ENCODE measurements at regions not wholly inside any gene's neighbourhood (a gene's known extent, or its start where the extent isn't known, plus 50 kb on each side); places are given as distances from the start of the nearest gene placed in this dataset.

GRCh38 chr13:44301639-44302015 is 72.0 kb upstream of the SERP2 start:
- H3K27ac ChIP-seq = no peak overlapping the region
- TF ChIP-seq ZFX (IDR thresholded peaks at IDR 0.05; ENCODE audit: borderline replicate concordance) (no peak), CTCF (IDR thresholded peaks at IDR 0.05) (no peak)

- no peak overlapping the region for H3K27ac ChIP-seq
- TF ChIP-seq CTCF (IDR thresholded peaks at IDR 0.05) = no peak
- TF ChIP-seq ZFX (IDR thresholded peaks at IDR 0.05; ENCODE audit: borderline replicate concordance) = no peak
These were observed 71.4 kb upstream of the SERP2 start for GRCh38 chr13:44302233-44302632.

- no peak for TF ChIP-seq CTCF (IDR thresholded peaks at IDR 0.05)
- TF ChIP-seq ZFX (IDR thresholded peaks at IDR 0.05; ENCODE audit: borderline replicate concordance) = no peak
- no peak overlapping the region for H3K27ac ChIP-seq
These were observed 70.6 kb upstream of the SERP2 start for GRCh38 chr13:44302940-44303575.

GRCh38 chr13:44303681-44304432 is 69.8 kb upstream of the SERP2 start:
- H3K27ac ChIP-seq = no peak overlapping the region
- TF ChIP-seq ZFX (IDR thresholded peaks at IDR 0.05; ENCODE audit: borderline replicate concordance) (no peak), CTCF (IDR thresholded peaks at IDR 0.05) (no peak)

- TF ChIP-seq ZFX (IDR thresholded peaks at IDR 0.05; ENCODE audit: borderline replicate concordance) (no peak), CTCF (IDR thresholded peaks at IDR 0.05) (no peak)
- H3K27ac ChIP-seq = no peak overlapping the region
These were observed 69.2 kb upstream of the SERP2 start for GRCh38 chr13:44304433-44304725.

GRCh38 chr13:44305286-44305685 is 68.3 kb upstream of the SERP2 start:
- H3K27ac ChIP-seq = no peak overlapping the region
- no peak for TF ChIP-seq ZFX (IDR thresholded peaks at IDR 0.05; ENCODE audit: borderline replicate concordance)
- TF ChIP-seq CTCF (IDR thresholded peaks at IDR 0.05) = no peak

GRCh38 chr13:44305917-44306370 is 67.7 kb upstream of the SERP2 start:
- no peak overlapping the region for H3K27ac ChIP-seq
- no peak for TF ChIP-seq ZFX (IDR thresholded peaks at IDR 0.05; ENCODE audit: borderline replicate concordance)
- TF ChIP-seq CTCF (IDR thresholded peaks at IDR 0.05) = no peak

Measured in 22Rv1 (cell line).